ENCODE measurements at regions not wholly inside any gene's neighbourhood (a gene's known extent, or its start where the extent isn't known, plus 50 kb on each side); places are given as distances from the start of the nearest gene placed in this dataset.

DNA sequence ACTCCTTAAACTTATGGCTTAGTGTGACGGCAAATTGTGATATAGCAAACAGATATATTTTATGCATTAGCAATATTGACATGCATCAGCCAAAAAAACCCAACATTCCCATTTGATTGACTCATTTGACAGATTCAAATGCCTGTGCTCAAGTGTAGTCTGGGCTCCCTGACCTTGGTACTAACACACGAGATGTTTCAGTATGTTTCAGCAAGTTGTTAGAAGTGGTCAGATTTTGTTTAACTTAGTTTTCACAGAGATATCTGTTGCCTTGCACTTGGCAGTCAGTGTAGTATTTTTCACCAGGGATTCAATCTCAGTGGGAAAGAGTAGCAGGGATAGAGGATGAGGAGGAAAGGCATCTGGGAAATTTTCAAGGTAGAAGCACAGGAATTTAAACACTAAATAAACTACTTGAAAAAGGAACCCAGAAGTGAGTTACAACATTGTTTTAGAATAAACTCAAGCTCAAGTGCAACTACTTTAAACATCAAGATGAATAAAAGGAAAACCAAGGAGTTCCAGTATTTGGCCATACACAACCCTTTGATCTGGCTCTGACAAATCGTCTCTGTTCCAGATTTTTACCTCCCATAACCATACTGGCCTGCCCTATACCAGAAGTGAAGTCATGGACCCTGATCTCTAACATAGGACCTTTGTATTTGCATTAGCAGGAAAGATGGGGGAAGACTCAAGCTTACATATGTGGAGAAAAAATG, 56.5 kb upstream of the BLID start:
- TF ChIP-seq GLIS3 (CRISPR knock-in tag; IDR thresholded peaks at IDR 0.05), result no peak
- no peak for TF ChIP-seq ZNF70 (CRISPR knock-in tag; IDR thresholded peaks at IDR 0.05)
- no peak for TF ChIP-seq ISL1 (CRISPR knock-in tag; IDR thresholded peaks at IDR 0.05)
- TF ChIP-seq, protein P1, sequence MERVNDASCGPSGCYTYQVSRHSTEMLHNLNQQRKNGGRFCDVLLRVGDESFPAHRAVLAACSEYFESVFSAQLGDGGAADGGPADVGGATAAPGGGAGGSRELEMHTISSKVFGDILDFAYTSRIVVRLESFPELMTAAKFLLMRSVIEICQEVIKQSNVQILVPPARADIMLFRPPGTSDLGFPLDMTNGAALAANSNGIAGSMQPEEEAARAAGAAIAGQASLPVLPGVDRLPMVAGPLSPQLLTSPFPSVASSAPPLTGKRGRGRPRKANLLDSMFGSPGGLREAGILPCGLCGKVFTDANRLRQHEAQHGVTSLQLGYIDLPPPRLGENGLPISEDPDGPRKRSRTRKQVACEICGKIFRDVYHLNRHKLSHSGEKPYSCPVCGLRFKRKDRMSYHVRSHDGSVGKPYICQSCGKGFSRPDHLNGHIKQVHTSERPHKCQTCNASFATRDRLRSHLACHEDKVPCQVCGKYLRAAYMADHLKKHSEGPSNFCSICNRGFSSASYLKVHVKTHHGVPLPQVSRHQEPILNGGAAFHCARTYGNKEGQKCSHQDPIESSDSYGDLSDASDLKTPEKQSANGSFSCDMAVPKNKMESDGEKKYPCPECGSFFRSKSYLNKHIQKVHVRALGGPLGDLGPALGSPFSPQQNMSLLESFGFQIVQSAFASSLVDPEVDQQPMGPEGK (CRISPR knock-in tag; IDR thresholded peaks at IDR 0.05; ENCODE audit: borderline replicate concordance), result no peak
- TF ChIP-seq TOX (CRISPR knock-in tag; IDR thresholded peaks at IDR 0.05; ENCODE audit: borderline replicate concordance), result no peak
- TF ChIP-seq ZFP3 (CRISPR knock-in tag; IDR thresholded peaks at IDR 0.05), result no peak
- TF ChIP-seq ARNTL (CRISPR knock-in tag; IDR thresholded peaks at IDR 0.05; ENCODE audit: borderline replicate concordance, low read depth), result no peak
- TF ChIP-seq CSDC2 (CRISPR knock-in tag; IDR thresholded peaks at IDR 0.05), result no peak
- TF ChIP-seq RARB (CRISPR knock-in tag; IDR thresholded peaks at IDR 0.05), result no peak
- no peak for TF ChIP-seq BACH2 (CRISPR knock-in tag; IDR thresholded peaks at IDR 0.05; ENCODE audit: borderline replicate concordance)
- TF ChIP-seq, protein P2, sequence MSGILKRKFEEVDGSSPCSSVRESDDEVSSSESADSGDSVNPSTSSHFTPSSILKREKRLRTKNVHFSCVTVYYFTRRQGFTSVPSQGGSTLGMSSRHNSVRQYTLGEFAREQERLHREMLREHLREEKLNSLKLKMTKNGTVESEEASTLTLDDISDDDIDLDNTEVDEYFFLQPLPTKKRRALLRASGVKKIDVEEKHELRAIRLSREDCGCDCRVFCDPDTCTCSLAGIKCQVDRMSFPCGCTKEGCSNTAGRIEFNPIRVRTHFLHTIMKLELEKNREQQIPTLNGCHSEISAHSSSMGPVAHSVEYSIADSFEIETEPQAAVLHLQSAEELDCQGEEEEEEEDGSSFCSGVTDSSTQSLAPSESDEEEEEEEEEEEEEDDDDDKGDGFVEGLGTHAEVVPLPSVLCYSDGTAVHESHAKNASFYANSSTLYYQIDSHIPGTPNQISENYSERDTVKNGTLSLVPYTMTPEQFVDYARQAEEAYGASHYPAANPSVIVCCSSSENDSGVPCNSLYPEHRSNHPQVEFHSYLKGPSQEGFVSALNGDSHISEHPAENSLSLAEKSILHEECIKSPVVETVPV (CRISPR knock-in tag; IDR thresholded peaks at IDR 0.05), result no peak
- TF ChIP-seq ESRRG (CRISPR knock-in tag; IDR thresholded peaks at IDR 0.05), result no peak
- TF ChIP-seq PPARA (CRISPR knock-in tag; IDR thresholded peaks at IDR 0.05; ENCODE audit: borderline replicate concordance), result no peak
- no peak for TF ChIP-seq ZNF8 (CRISPR knock-in tag; IDR thresholded peaks at IDR 0.05)

Measured in SK-N-SH treated with all-trans-retinoic acid at 6 μM for 48 hours (cell line).